Tongue (tissue), 1 donor: ENCODE measurements at regions not wholly inside any gene's neighbourhood (a gene's known extent, or its start where the extent isn't known, plus 50 kb on each side); places are given as distances from the start of the nearest gene placed in this dataset.
"Not testable (repeated sequence)": the region's sequence is repeated elsewhere in the genome, so short reads cannot be mapped to it uniquely, and the experiment has no call there.

Experiments
- DNase-seq: peaks from one replicate; pipeline ENCODE4 v3.0.0-alpha.2; 2015

- no peak for DNase-seq
Measured at GRCh38 chr9:38254151-38254550, 138.4 kb upstream of the ALDH1B1 start.

GRCh38 chr9:38253200-38253599, 139.3 kb upstream of the ALDH1B1 start:
- DNase-seq = no peak

- DNase-seq = no peak
Measured at GRCh38 chr9:38251036-38251860, 141.3 kb upstream of the ALDH1B1 start.

GRCh38 chr9:38250279-38251035, 142.0 kb upstream of the ALDH1B1 start:
- no peak for DNase-seq

GRCh38 chr9:38249587-38250210, 142.8 kb upstream of the ALDH1B1 start:
- DNase-seq = no peak

GRCh38 chr9:38249049-38249448, 143.5 kb upstream of the ALDH1B1 start:
- no peak for DNase-seq

GRCh38 chr9:38246833-38247232, 145.7 kb upstream of the ALDH1B1 start:
- DNase-seq = no peak

GRCh38 chr9:38244971-38245370, 147.5 kb upstream of the ALDH1B1 start:
- DNase-seq = no peak

- no peak for DNase-seq
Measured at GRCh38 chr9:38243993-38244392, 148.5 kb upstream of the ALDH1B1 start.

- DNase-seq = not testable (repeated sequence)
Measured at GRCh38 chr9:38242151-38242550, 150.4 kb upstream of the ALDH1B1 start.

- no peak for DNase-seq
Measured at GRCh38 chr9:38240051-38240450, 152.5 kb upstream of the ALDH1B1 start.

- no peak for DNase-seq
Measured at GRCh38 chr9:38235244-38235643, 157.3 kb upstream of the ALDH1B1 start.

GRCh38 chr9:38234479-38235170, 157.9 kb upstream of the ALDH1B1 start:
- DNase-seq = no peak

GRCh38 chr9:38233796-38234355, 158.6 kb upstream of the ALDH1B1 start:
- DNase-seq = no peak

GRCh38 chr9:38233343-38233742, 159.2 kb upstream of the ALDH1B1 start:
- DNase-seq = no peak

- DNase-seq = no peak
Measured at GRCh38 chr9:38232895-38233294, 159.6 kb upstream of the ALDH1B1 start.

- no peak for DNase-seq
Measured at GRCh38 chr9:38229504-38230155, 160.6 kb upstream of the SHB start.

- DNase-seq = peak; percentile 7
Measured at GRCh38 chr9:38229104-38229500, 160.1 kb upstream of the SHB start.

GRCh38 chr9:38228331-38229103, 159.5 kb upstream of the SHB start:
- DNase-seq = peak; percentile 45

- peak; percentile 44 for DNase-seq
Measured at GRCh38 chr9:38227656-38228055, 158.6 kb upstream of the SHB start.

- peak; percentile 91 for DNase-seq
Measured at GRCh38 chr9:38227061-38227540, 158.1 kb upstream of the SHB start.
